Activated CD4-positive, alpha-beta T cell treated with anti-CD3 and anti-CD28 coated beads, Interleukin-2, amount 10 ng/mL, durations not matched to agents 7 days and 5 days (primary cell): ENCODE measurements at regions not wholly inside any gene's neighbourhood (a gene's known extent, or its start where the extent isn't known, plus 50 kb on each side); places are given as distances from the start of the nearest gene placed in this dataset.
"Not testable (repeated sequence)": the region's sequence is repeated elsewhere in the genome, so short reads cannot be mapped to it uniquely, and the experiment has no call there.

Experiments used
- CTCF ChIA-PET: fragments of 350-600 bp; sonication (Branson Sonifier 250); formaldehyde crosslinking; loops from one replicate; lab custom pipeline; 2021; ENCODE audit warnings: antibody characterized with exemption; lab: Charles Lee
- POLR2A ChIA-PET: fragments of 350-600 bp; sonication (Branson Sonifier 250); formaldehyde crosslinking; loops from one replicate; lab custom pipeline; 2021; ENCODE audit warnings: antibody characterized with exemption; lab: Charles Lee
- DNase-seq: peaks from one replicate; pipeline ENCODE4 v3.0.0-alpha.2; 2020
- H3K27ac Mint-ChIP-seq: one replicate; pipeline ENCODE4 v1.8.0; 2021; ENCODE audit warnings: mild to moderate bottlenecking, moderate library complexity, mixed read lengths
- H3K27me3 Mint-ChIP-seq: one replicate; pipeline ENCODE4 v1.8.0; 2021; ENCODE audit warnings: mixed read lengths
- H3K36me3 Mint-ChIP-seq: one replicate; pipeline ENCODE4 v1.8.0; 2021; ENCODE audit warnings: low read depth, mixed read lengths
- H3K4me1 Mint-ChIP-seq: one replicate; pipeline ENCODE4 v1.8.0; 2021; ENCODE audit warnings: mixed read lengths
- H3K4me3 Mint-ChIP-seq: one replicate; pipeline ENCODE4 v1.8.0; 2021; ENCODE audit warnings: mild to moderate bottlenecking, moderate library complexity, mixed read lengths
- H3K9me3 Mint-ChIP-seq: one replicate; pipeline ENCODE4 v1.8.0; 2021; ENCODE audit warnings: mixed read lengths

DNA sequence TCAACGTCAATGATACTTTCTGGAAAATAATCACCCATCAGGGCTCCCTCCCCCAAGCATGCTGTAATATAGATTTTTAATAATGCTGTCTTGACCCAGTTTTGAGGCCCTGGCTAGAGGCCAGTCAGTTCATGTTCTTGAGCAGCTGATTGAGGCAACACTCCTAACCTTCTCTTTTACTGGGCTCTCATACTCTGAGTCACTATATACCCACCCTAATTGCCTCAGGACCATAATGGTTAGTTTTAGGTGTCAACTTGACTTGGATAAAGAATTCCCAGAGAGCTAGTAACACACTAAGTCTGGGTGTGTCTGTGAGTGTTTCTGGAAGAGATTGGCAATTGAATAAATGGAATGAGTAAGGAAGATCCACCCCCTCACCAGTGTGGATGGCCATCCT, 527.0 kb upstream of the ATP2B1 start:
- CTCF ChIA-PET, result no interaction called here
- Mint-ChIP-seq H3K36me3 (no peaks in the 10 kb centered on the region), H3K9me3 (no peaks in the 10 kb centered on the region), H3K27ac (no peak overlapping the region), H3K4me3 (no peak overlapping the region), H3K27me3 (no peaks in the 10 kb centered on the region), H3K4me1 (no peaks in the 10 kb centered on the region)
- no peak for DNase-seq
- POLR2A ChIA-PET, result no interaction called here

- ChIA-PET POLR2A (no interaction called here), CTCF (interaction anchor here (0.6 kb wide), 1 partner anchor 11 kb away, joined by 3 read pairs; no protein-coding TSS in a partner anchor)
- H3K9me3 Mint-ChIP-seq, result no peaks in the 10 kb centered on the region
- no peak for DNase-seq
- no peak overlapping the region for H3K4me3 Mint-ChIP-seq
- no peak overlapping the region for H3K27ac Mint-ChIP-seq
- no peaks in the 10 kb centered on the region for H3K27me3 Mint-ChIP-seq
- no peaks in the 10 kb centered on the region for H3K36me3 Mint-ChIP-seq
- no peaks in the 10 kb centered on the region for H3K4me1 Mint-ChIP-seq
Measured at GRCh38 chr12:90234472-90234871, 525.8 kb upstream of the ATP2B1 start.

GRCh38 chr12:90233168-90234100, 524.8 kb upstream of the ATP2B1 start:
- ChIA-PET POLR2A (no interaction called here), CTCF (interaction anchor here (0.6 kb wide), 1 partner anchor 12 kb away, joined by 3 read pairs; no protein-coding TSS in a partner anchor)
- no peaks in the 10 kb centered on the region for H3K4me1 Mint-ChIP-seq
- H3K9me3 Mint-ChIP-seq, result no peaks in the 10 kb centered on the region
- no peaks in the 10 kb centered on the region for H3K27me3 Mint-ChIP-seq
- H3K36me3 Mint-ChIP-seq, result no peaks in the 10 kb centered on the region
- no peak overlapping the region for H3K27ac Mint-ChIP-seq
- no peak for DNase-seq
- no peak overlapping the region for H3K4me3 Mint-ChIP-seq

- no peak overlapping the region for H3K4me3 Mint-ChIP-seq
- no peaks in the 10 kb centered on the region for H3K4me1 Mint-ChIP-seq
- POLR2A ChIA-PET, result no interaction called here
- no peaks in the 10 kb centered on the region for H3K27me3 Mint-ChIP-seq
- no peak for DNase-seq
- CTCF ChIA-PET, result no interaction called here
- no peaks in the 10 kb centered on the region for H3K9me3 Mint-ChIP-seq
- H3K27ac Mint-ChIP-seq, result no peak overlapping the region
- H3K36me3 Mint-ChIP-seq, result no peaks in the 10 kb centered on the region
Measured at GRCh38 chr12:90229407-90230170, 521.0 kb upstream of the ATP2B1 start.

DNA sequence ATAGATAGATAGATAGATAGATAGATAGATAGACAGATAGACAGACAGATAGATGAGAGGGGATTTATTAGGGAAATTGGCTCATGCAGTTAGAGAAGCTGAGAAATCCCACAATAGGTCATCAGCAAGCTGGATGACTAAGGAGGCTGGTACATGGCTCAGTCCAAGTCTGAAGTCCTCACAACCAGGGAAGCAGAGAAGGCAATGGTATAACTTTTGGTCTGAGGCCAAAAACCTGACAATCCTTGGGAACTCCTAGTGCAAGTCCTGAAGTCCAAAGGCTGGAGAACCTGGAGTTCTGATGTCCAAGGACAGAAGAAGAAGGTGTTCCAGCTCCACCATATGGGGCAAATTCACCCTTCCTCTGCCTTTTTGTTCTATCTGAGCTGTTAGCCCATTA, 517.6 kb upstream of the ATP2B1 start:
- H3K4me1 Mint-ChIP-seq, result no peaks in the 10 kb centered on the region
- no peaks in the 10 kb centered on the region for H3K9me3 Mint-ChIP-seq
- H3K27me3 Mint-ChIP-seq, result no peaks in the 10 kb centered on the region
- H3K27ac Mint-ChIP-seq, result no peak overlapping the region
- ChIA-PET POLR2A (no interaction called here), CTCF (no interaction called here)
- H3K4me3 Mint-ChIP-seq, result no peak overlapping the region
- no peaks in the 10 kb centered on the region for H3K36me3 Mint-ChIP-seq
- no peak for DNase-seq

DNA sequence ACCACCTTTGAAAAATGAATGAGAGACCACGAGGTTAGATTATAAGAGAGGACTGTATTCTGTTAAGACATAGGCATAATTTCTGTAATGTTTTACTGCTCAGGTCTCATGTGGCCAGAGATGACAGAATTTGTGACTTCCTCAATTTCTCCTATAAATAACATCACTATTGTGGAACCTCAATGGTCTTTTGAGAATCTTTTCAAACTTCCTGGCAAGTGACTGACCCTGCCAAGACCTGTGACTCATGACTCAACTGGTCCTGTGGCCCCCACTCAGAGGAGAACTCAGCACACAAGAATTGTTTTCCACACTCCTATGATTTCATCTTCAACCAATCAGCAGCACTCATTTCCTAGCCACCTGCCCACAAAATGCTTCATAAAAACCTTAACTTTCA, 508.2 kb upstream of the ATP2B1 start:
- ChIA-PET POLR2A (no interaction called here), CTCF (no interaction called here)
- Mint-ChIP-seq H3K27me3 (no peaks in the 10 kb centered on the region), H3K27ac (no peak overlapping the region), H3K36me3 (no peaks in the 10 kb centered on the region), H3K9me3 (no peaks in the 10 kb centered on the region), H3K4me1 (peaks cover 2% of the 10 kb centered on the region), H3K4me3 (no peak overlapping the region)
- DNase-seq, result no peak

GRCh38 chr12:90216020-90216552, 507.4 kb upstream of the ATP2B1 start:
- ChIA-PET CTCF (no interaction called here), POLR2A (no interaction called here)
- H3K9me3 Mint-ChIP-seq, result no peaks in the 10 kb centered on the region
- DNase-seq, result no peak
- H3K4me1 Mint-ChIP-seq, result peaks cover 2% of the 10 kb centered on the region
- H3K4me3 Mint-ChIP-seq, result no peak overlapping the region
- H3K27ac Mint-ChIP-seq, result no peak overlapping the region
- H3K36me3 Mint-ChIP-seq, result no peaks in the 10 kb centered on the region
- H3K27me3 Mint-ChIP-seq, result no peaks in the 10 kb centered on the region

GRCh38 chr12:90211017-90211416, 502.4 kb upstream of the ATP2B1 start:
- POLR2A ChIA-PET, result no interaction called here
- no peak for DNase-seq
- Mint-ChIP-seq H3K27me3 (no peaks in the 10 kb centered on the region), H3K27ac (no peak overlapping the region), H3K4me3 (no peak overlapping the region), H3K36me3 (no peaks in the 10 kb centered on the region), H3K9me3 (peaks cover 16% of the 10 kb centered on the region), H3K4me1 (no peaks in the 10 kb centered on the region)
- CTCF ChIA-PET, result no interaction called here

DNA sequence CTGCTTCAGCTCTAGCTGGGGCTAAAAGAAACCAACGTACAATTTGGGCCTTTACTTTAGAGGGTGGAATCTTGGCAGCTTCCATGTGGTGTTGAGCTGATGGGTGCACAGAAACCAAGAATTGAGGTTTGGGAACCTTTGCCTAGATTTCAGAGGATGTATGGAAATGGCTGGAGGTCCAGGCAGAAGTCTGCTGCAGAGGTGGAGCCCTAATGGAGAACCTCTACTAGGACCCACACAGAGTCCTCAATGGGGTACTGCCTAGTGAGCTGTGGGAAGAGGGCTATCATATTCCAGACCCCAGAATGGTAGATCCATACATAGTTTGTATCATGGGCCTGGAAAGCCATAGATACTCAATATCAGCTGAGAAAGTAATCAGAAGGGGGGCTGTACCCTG, 500.4 kb upstream of the ATP2B1 start:
- no peak for DNase-seq
- POLR2A ChIA-PET, result no interaction called here
- Mint-ChIP-seq H3K4me1 (no peaks in the 10 kb centered on the region), H3K9me3 (peaks cover 16% of the 10 kb centered on the region), H3K4me3 (no peak overlapping the region), H3K27me3 (no peaks in the 10 kb centered on the region), H3K27ac (no peak overlapping the region), H3K36me3 (no peaks in the 10 kb centered on the region)
- CTCF ChIA-PET, result no interaction called here

DNA sequence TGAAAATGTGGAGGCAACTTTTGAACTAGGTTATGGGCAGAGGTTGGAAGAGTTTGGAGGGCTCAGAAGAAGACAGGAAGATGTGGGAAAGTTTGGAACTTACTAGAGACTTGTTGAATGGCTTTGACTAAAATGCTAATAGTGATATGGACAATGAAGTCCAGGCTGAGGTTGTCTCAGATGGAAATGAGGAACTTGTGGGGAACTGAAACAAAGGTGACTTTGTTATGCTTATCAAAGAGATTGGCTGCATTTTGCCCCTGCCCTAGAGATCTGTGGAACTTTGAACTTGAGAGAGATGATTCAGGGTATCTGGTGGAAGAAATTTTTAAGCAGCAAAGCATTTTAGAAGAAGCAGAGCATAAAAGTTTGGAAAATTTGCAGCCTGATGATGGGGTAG, 499.7 kb upstream of the ATP2B1 start:
- CTCF ChIA-PET, H3K27ac Mint-ChIP-seq, H3K4me1 Mint-ChIP-seq, H3K27me3 Mint-ChIP-seq, POLR2A ChIA-PET, DNase-seq, H3K4me3 Mint-ChIP-seq, H3K36me3 Mint-ChIP-seq: not testable (repeated sequence)
- peaks cover 18% of the 10 kb centered on the region for H3K9me3 Mint-ChIP-seq

GRCh38 chr12:90207799-90208198, 499.2 kb upstream of the ATP2B1 start:
- ChIA-PET POLR2A (no interaction called here), CTCF (no interaction called here)
- DNase-seq, result no peak
- no peaks in the 10 kb centered on the region for H3K27me3 Mint-ChIP-seq
- H3K4me3 Mint-ChIP-seq, result no peak overlapping the region
- H3K36me3 Mint-ChIP-seq, result no peaks in the 10 kb centered on the region
- no peaks in the 10 kb centered on the region for H3K4me1 Mint-ChIP-seq
- H3K27ac Mint-ChIP-seq, result no peak overlapping the region
- peaks cover 18% of the 10 kb centered on the region for H3K9me3 Mint-ChIP-seq

GRCh38 chr12:90205165-90205564, 496.5 kb upstream of the ATP2B1 start:
- ChIA-PET POLR2A (no interaction called here), CTCF (interaction anchor here (0.6 kb wide), 1 partner anchor 53 kb away, joined by 4 read pairs; no protein-coding TSS in a partner anchor)
- H3K4me3 Mint-ChIP-seq, result no peak overlapping the region
- no peak overlapping the region for H3K27ac Mint-ChIP-seq
- H3K36me3 Mint-ChIP-seq, result no peaks in the 10 kb centered on the region
- DNase-seq, result no peak
- H3K27me3 Mint-ChIP-seq, result no peaks in the 10 kb centered on the region
- peaks cover 16% of the 10 kb centered on the region for H3K9me3 Mint-ChIP-seq
- H3K4me1 Mint-ChIP-seq, result no peaks in the 10 kb centered on the region

DNA sequence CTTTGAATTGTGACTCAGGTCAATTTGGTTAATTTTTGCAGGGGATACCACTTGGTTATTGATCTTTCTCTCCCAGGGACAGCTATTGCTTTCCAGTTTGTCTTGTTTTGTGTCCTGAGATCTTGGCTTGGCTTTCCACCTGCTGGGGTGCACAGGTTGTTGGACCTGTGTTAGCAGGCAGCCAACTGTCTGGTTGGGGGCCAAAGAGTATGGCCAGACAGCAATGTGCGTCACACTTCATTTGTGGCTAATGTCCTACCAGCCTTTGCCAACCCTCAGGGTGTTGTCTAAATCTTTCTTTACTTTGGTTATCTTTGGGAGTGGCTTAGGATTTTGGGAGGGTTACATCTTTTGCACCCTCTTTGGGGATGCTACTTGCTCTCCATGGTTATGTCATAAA, 494.9 kb upstream of the ATP2B1 start:
- ChIA-PET POLR2A (no interaction called here), CTCF (no interaction called here)
- Mint-ChIP-seq H3K9me3 (peaks cover 7% of the 10 kb centered on the region), H3K4me1 (peaks cover 3% of the 10 kb centered on the region), H3K27ac (no peak overlapping the region), H3K27me3 (no peaks in the 10 kb centered on the region), H3K36me3 (no peaks in the 10 kb centered on the region), H3K4me3 (no peak overlapping the region)
- DNase-seq, result no peak
